ENCODE measurements at regions not wholly inside any gene's neighbourhood (a gene's known extent, or its start where the extent isn't known, plus 50 kb on each side); places are given as distances from the start of the nearest gene placed in this dataset.

DNA sequence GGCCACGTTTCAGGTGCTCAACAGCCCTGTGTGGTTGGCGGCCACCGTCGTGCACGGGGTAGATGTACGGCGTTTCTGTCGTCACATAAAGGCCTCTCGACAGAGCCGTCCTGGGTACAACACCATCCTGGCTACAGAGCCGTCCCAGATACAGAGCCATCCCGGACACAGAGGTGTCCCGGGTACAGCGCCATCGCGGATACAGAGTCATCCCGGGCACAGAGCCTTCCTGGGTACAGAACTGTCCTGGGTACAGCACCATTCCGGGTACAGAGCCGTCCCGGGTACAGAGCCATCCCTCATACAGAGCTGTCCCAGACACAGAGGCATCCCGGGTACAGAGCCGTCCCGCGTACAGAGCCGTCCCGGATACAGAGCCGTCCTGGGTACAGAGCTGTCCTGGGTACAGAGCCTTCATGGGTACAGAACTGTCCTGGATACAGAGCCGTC is 222.7 kb upstream of the SOX1 start:
- TF ChIP-seq, protein P1, sequence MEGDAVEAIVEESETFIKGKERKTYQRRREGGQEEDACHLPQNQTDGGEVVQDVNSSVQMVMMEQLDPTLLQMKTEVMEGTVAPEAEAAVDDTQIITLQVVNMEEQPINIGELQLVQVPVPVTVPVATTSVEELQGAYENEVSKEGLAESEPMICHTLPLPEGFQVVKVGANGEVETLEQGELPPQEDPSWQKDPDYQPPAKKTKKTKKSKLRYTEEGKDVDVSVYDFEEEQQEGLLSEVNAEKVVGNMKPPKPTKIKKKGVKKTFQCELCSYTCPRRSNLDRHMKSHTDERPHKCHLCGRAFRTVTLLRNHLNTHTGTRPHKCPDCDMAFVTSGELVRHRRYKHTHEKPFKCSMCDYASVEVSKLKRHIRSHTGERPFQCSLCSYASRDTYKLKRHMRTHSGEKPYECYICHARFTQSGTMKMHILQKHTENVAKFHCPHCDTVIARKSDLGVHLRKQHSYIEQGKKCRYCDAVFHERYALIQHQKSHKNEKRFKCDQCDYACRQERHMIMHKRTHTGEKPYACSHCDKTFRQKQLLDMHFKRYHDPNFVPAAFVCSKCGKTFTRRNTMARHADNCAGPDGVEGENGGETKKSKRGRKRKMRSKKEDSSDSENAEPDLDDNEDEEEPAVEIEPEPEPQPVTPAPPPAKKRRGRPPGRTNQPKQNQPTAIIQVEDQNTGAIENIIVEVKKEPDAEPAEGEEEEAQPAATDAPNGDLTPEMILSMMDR (IDR thresholded peaks at IDR 0.05) = no peak
- no peak for DNase-seq (ENCODE audit: extremely low spot score, unreplicated experiment)
- H3K4me3 Mint-ChIP-seq (ENCODE audit: unreplicated experiment) = no peak overlapping the region
- H3K27me3 Mint-ChIP-seq (ENCODE audit: unreplicated experiment) = no peaks in the 10 kb centered on the region
- no peaks in the 10 kb centered on the region for H3K36me3 Mint-ChIP-seq (ENCODE audit: unreplicated experiment)
- no peaks in the 10 kb centered on the region for H3K4me1 Mint-ChIP-seq (ENCODE audit: unreplicated experiment)
- H3K9me3 Mint-ChIP-seq (ENCODE audit: unreplicated experiment) = peaks cover 6% of the 10 kb centered on the region
- no peak overlapping the region for H3K27ac Mint-ChIP-seq (ENCODE audit: unreplicated experiment)

DNA sequence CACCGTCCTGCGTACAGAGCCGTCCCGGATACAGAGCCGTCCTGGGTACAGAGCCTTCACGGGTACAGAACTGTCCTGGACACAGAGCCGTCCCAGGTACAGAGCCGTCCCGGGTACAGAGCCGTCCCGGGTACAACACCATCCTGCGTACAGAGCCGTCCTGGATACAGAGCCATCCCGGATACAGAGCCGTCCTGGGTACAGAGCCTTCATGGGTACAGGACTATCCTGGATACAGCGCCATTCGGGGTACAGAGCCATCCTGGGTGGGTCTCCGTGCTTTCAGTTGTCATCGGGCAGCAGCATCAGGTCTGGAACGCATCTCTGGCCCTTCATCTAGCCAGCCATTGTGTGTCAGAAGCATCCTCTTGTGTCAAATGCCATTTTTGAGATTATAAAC is 222.3 kb upstream of the SOX1 start:
- TF ChIP-seq, protein P1 (IDR thresholded peaks at IDR 0.05) = no peak
- Mint-ChIP-seq H3K27ac (ENCODE audit: unreplicated experiment) (no peak overlapping the region), H3K9me3 (ENCODE audit: unreplicated experiment) (peaks cover 6% of the 10 kb centered on the region), H3K4me1 (ENCODE audit: unreplicated experiment) (no peaks in the 10 kb centered on the region), H3K27me3 (ENCODE audit: unreplicated experiment) (no peaks in the 10 kb centered on the region), H3K36me3 (ENCODE audit: unreplicated experiment) (no peaks in the 10 kb centered on the region), H3K4me3 (ENCODE audit: unreplicated experiment) (no peak overlapping the region)
- DNase-seq (ENCODE audit: extremely low spot score, unreplicated experiment) = no peak

DNA sequence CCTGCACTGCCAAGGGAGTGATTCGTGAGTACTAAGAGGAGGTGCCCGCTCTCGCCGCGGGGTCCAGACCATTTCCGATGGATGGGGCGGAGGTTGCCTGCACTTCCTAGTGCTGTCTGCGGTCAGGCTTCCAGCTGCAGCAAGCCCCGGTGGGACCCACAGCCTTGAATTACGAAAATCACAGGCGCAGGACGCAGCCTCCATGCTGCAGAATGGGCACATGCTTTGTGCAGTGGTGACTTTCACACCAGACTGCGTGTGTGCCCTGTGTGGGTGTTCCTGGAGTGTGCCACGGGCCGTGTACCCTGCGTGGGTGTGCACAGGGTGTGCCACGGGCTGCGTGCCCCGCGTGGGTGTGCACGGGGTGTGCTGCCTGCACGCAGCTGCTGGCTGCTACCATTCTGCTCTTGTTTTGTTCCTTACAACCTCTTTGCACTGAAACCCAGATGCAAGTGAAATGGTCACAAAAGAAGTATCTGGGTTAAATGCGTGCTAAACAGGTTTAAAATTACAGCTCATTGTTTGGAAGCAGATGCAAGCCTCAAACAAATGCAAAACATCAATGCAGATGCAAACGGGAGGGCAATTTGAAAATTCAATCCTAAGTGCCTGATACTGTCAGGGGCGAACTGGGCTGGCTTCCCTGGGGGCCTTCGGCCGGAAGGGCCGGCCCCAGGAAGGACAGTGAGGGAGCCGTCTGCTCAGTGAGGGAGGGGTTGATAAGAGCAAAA is 221.2 kb upstream of the SOX1 start:
- TF ChIP-seq, protein P1 (IDR thresholded peaks at IDR 0.05) = no peak
- Mint-ChIP-seq H3K4me1 (ENCODE audit: unreplicated experiment) (no peaks in the 10 kb centered on the region), H3K4me3 (ENCODE audit: unreplicated experiment) (no peak overlapping the region), H3K27ac (ENCODE audit: unreplicated experiment) (no peak overlapping the region), H3K27me3 (ENCODE audit: unreplicated experiment) (no peaks in the 10 kb centered on the region), H3K36me3 (ENCODE audit: unreplicated experiment) (no peaks in the 10 kb centered on the region), H3K9me3 (ENCODE audit: unreplicated experiment) (peaks cover 6% of the 10 kb centered on the region)
- DNase-seq (ENCODE audit: extremely low spot score, unreplicated experiment) = no peak

DNA sequence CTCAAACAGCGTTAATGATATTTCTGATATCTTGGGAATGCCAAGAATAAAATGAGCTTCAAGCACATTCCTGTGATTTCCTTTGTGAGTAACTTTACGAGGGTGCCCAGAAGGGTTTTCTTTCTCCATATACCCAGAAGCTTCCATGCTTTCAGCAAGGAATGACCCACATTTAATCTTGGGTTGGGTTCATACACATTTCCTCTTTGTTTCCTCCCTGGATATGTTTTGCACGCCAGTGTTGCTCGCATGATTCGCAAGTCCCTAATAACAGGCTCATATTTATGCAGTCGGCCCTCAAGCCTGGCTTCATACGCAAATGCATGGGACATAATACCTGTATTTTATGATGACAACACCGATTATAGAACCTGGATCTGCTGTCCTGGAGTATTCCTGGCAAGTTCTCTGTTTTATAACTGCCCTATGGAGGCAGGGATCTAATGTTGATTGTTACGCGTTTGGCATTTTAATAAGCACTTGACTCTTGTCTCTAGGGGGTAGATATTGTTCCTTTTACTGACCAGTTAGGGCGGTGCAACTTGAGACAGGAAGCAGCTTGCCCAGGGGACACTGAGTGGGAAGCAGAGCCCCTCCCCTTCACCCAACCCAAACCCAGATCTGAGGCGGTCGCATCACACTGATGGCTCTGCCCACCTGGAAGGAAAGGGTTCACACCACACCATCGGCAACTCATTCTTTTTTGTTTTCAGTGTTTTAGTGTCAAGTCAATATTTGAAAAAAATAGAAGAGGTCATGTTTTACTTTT is 220.4 kb upstream of the SOX1 start:
- Mint-ChIP-seq H3K36me3 (ENCODE audit: unreplicated experiment) (no peaks in the 10 kb centered on the region), H3K4me1 (ENCODE audit: unreplicated experiment) (no peaks in the 10 kb centered on the region), H3K9me3 (ENCODE audit: unreplicated experiment) (peaks cover 10% of the 10 kb centered on the region), H3K4me3 (ENCODE audit: unreplicated experiment) (no peak overlapping the region), H3K27ac (ENCODE audit: unreplicated experiment) (no peak overlapping the region), H3K27me3 (ENCODE audit: unreplicated experiment) (no peaks in the 10 kb centered on the region)
- no peak for DNase-seq (ENCODE audit: extremely low spot score, unreplicated experiment)
- TF ChIP-seq, protein P1 (IDR thresholded peaks at IDR 0.05) = no peak

DNA sequence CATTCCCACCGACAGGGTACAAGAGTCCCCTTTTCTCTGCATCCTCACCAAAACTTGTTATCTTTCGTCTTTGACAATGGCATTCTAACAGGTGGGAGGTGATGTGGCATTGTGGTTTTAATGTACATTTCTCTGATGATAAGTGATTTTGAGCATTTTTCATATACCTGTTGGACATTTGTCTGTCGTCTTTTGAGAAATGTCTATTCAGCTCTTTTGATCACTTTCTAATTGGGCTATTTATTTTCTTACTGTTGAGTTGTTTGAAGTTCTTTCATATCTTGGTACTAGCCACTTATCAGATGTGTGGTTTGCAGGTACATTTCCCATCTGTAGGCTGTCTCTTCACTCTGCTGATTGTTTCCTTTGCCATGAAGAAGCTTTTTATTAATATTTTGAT is 219.0 kb upstream of the SOX1 start:
- H3K36me3 Mint-ChIP-seq (ENCODE audit: unreplicated experiment) = no peaks in the 10 kb centered on the region
- no peaks in the 10 kb centered on the region for H3K4me1 Mint-ChIP-seq (ENCODE audit: unreplicated experiment)
- no peak for DNase-seq (ENCODE audit: extremely low spot score, unreplicated experiment)
- H3K27me3 Mint-ChIP-seq (ENCODE audit: unreplicated experiment) = no peaks in the 10 kb centered on the region
- peaks cover 10% of the 10 kb centered on the region for H3K9me3 Mint-ChIP-seq (ENCODE audit: unreplicated experiment)
- no peak overlapping the region for H3K27ac Mint-ChIP-seq (ENCODE audit: unreplicated experiment)
- TF ChIP-seq, protein P1 (IDR thresholded peaks at IDR 0.05) = no peak
- H3K4me3 Mint-ChIP-seq (ENCODE audit: unreplicated experiment) = no peak overlapping the region

Measured in osteocyte (in vitro differentiated cells).